NCI-H2171 treated with DMSO at 0.1 percent for 48 hours (cell line): ENCODE measurements at regions not wholly inside any gene's neighbourhood (a gene's known extent, or its start where the extent isn't known, plus 50 kb on each side); places are given as distances from the start of the nearest gene placed in this dataset.
A peak's percentile ranks its signal among the peaks of the same experiment; 100 is the strongest.
"Not testable (repeated sequence)": the region's sequence is repeated elsewhere in the genome, so short reads cannot be mapped to it uniquely, and the experiment has no call there.

Experiments
- DNase-seq: peaks from one replicate; lab custom pipeline; 2025; lab: John Stamatoyannopoulos, UW

DNA sequence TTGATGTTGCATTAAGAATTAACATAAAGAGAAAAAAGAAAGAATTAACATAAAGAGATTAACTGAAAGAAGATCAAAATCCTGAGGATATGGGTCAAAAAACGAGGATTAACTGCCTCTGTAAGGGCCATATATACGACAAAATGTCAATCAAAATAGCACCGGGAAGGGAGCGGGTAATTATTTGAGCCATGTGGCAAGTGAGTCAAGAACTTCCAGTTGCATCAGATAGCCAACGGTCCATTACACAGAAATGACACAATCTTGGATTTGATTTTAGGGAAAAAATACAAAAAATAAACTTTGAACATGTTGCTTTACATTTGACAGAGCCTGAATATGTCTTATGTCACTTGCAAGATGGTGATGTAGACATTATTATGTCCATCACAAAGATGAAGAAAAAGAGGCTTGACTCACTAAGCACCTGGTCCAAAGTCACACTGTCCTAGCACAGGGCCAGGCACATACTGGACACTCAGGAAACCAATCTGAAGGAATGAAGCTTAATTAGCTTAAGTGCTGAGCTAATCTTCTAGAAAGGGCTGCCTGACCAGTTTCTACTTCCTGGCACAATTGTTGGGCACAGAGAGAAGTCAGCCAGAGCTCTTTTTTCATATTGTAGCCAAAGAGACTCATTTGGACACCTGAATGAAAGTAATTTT lies 273.2 kb upstream of the PAPPA start:
- DNase-seq = no peak

DNA sequence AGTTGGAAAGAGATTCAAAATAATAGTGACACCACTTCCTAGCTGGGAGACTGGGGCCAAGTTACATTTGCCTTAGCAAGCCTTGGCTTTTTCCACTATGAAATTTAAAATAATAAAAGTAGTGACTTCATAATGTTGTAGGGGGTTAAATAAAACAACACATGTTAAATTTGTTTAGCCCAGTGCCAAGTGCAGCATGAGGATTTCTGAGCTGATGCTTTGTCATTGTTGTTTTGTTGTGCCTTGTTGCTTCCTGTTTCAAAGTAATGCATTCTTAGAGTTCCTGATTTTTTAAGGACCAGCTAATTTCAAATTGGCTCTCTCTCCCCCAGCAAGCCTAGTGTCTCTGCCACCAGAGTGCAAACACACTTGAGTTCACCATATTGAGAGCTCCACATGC lies 270.7 kb upstream of the PAPPA start:
- DNase-seq = no peak

DNA sequence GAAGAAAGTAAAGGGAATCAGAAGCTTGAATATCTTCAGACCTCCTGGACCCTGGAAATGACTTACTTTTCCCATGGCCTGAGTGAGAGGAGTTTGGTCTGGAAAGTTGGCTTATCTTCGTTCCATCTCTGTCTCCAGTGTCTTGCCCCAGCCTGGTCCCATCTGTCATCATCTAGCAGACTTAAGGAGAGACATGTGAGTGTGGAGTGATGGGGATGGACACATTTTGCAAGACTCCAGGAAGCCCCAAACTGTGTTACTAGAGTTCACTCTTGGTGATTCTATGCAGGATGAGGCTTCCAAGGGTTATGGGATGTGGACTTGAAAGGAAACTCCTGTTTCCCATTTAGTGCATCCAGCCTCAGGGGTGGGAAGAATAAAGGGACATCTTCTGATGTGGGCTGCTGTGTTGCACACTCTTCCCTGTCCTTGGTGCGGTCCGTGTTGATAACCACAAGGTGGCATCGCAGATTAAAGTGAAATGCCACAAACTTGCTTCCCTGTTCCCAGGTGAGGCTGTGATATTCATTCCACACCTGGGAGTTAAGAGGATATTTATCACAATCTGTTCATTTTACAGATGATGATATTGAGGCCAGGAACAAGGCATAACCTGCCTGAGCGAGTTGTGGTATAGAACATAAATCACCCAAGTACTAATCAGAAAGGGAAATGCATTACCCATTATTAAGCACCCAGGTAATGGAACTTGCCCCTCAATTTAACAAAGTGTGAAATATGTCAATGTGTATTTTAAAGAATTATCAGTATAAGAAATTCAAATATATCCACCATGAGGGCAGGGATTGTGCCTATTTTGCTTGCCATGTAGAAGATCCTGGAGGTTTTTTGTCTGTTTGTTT lies 269.9 kb upstream of the PAPPA start:
- peak; percentile 56 for DNase-seq

DNA sequence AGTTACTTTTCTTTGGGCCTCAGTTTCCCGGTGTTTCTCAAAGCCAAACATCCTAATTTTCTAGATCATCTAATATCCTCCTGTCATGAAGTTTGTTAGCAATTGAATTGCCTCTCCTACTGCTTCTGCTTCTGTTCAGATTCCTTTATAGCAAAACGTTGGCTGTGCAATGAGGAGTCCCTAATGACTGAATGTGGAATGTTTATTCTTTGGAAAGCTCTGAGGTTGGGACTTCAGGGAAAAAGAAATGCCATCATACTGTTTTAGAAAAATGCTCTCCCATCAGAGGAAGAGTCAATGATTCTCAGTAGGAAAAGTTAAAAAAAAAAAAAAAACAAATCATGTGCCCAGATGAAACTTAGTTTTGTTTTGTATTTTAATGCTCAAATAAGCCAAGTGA lies 268.7 kb upstream of the PAPPA start:
- no peak for DNase-seq

DNA sequence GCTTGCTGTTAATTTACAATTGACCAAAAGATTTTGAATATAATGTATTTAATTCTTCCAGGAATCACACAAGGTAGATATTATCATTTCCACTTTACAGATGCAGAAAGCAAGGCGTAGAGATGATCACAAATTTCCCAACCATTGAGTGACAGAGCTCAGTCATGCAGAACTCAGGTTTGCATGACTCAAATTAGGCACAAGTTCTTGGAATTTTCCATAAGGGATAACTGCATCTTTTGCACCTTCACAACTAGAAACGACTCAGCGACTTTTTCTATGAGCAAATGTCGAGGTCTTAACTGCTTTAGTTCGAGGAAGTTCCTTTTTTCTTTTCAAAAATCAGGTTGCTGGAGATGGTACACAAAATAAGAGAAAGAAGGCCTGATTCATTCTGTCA lies 265.5 kb upstream of the PAPPA start:
- no peak for DNase-seq

DNA sequence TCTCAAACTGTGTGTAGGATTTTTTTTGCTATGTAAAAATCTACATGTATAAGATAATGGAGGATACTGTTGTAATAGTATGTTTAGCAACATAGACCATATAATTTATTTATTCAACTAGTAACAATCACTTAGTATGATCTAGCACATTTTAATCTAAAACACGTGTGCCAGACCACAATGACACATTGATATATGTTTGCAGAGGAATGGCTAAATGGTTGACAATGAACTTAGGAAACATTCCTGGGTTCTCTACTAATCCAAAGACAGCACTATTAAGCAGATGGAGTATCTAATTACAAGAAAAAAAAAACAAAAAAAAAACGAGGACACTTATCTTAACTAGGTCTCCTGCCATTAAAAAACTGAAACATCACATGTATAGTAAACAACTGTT lies 261.7 kb upstream of the PAPPA start:
- peak; percentile 16 for DNase-seq

DNA sequence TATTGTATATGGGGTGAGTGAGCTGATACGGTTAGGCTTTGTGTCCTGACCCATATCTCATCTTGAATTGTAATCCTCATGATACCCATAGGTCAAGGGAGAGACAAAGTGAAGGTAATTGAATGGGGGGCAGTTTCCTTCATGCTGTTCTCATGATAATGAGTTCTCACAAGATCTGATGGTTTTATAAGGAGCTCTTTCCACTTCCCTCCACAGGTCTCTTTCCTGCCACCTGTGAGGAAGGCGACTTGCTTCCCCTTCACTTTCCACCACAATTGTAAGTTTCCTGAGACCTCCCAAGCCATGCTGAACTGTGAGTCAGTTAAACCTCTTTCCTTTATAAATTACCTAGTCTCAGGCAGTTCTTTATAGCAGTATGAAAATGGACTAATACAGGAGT lies 255.1 kb upstream of the PAPPA start:
- DNase-seq = not testable (repeated sequence)

DNA sequence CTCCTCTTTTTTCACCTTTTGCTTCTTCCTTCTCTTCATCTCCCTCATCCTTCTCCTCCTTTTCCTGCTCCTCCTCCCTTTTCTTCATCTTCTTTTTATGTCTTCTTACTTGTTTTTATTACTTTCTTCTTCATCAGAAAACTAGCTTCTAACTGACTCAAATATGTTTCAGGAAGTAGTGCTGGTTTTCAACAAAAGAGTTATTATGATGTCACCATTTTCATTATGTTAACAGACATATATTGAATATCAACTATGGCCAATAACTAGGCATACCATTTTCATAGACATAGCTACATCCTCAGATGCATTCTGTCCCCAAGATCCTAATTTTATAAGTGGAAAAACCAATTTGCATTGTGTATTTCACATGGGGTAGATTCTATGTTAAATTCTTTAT lies 252.9 kb upstream of the PAPPA start:
- DNase-seq = no peak

DNA sequence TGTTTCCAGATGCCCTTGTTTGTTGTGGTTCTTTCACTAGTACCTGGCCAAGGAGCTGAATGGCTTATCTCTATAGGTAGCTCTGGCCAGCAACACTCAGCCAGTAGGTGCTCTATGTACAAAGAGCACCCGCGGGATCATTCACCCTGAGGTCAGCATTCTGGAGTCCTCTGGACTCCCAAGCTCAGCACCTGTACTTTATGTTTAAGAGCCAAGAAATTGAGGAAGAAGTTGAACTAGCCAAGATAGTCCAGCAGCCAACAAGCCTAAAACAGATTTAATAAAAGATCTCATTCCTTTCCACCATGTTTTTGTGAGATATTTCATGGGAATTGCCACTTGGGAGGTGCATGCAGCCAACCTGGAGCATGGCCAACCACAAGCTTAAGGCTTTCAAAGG lies 242.6 kb upstream of the PAPPA start:
- no peak for DNase-seq

DNA sequence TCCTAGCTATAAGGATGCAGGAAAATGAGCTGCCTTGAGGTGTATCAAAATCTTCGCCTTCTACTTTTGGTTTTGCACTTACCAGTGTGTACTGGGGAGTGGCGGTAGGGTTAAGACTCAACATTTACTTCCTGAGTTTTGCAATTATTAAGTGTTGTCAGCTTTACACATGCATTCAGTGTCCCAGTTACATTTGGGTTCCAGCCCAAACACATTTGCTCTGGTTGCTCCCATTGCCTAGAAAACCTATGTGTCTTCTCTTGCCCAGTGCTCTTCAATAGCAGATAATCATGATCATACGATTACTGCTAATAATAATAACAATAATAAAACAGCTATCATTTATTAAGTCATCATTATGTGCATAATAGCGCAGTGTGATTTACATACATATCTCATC lies 241.5 kb upstream of the PAPPA start:
- DNase-seq = no peak

DNA sequence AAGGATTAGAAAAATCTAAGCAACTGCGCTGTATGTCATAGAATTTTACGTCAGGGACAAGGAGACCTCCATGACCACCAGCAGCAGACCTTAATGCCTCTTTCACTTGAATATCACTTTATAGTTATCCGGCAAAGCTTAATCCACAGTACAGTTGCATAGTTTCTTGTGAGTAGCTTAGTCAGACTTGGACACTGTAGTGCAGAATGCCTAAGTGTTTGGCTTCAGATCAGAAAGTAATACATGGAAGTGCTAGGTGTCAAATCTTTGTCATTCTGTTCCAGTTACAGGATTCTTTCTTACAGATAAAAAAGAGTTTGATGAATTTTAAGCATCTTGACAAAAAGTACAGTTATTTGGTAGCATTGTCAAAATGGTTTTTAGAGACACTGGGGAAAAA lies 239.9 kb upstream of the PAPPA start:
- no peak for DNase-seq

DNA sequence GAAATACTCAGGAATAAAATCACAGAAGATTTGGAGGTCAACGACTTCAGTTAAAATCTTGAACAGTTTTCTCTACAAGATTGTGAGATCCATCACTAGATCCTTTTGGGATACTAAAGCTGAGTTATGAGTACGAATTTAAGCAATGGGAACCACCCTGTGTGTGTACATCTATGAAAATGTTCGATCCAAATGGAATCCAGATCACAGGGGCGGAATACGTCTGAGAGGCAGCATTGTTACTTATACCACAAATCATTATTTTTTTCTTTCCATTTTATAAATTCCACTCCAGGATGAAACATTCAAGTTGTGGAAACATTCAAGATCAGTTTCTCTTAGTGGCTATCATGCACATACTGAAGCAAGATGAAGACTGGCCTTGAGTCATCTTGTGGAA lies 239.3 kb upstream of the PAPPA start:
- no peak for DNase-seq

DNA sequence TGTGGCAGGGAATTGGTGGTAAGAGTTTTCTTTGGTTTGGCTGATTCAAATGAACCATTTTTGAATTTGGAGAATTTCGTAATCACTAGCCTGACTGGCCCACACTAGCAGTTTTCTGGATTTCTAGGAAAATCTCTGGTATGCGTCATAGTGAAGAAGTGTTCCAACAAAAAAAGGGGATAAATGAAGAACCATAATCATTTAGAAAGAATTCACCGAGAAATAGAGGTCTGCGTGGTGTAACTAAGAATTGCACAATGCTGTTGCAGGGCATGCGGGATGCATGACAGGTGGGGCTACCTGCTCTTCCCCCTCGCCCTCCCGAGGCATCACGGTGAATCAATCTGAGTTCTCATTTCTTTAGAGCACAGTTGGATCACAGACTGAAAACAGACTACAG lies 232.3 kb upstream of the PAPPA start:
- no peak for DNase-seq

DNA sequence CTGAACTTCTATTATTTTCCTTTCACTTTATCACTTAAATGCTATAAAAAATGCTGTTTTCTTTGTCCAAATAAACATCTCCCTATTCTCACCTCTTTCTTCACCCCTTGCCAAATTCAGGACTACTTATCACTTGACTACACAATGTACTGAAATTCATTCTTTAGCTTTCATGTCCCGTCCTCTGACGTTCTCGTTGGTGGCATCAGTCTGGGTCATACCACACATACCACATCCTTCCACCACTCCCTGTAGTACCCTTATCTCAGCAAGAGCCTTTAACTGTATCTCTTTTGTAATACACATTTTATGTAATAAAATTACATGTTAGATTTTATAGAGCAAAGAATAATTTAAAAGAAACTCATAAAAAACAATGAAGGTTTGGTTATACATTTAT lies 231.1 kb upstream of the PAPPA start:
- DNase-seq = no peak

DNA sequence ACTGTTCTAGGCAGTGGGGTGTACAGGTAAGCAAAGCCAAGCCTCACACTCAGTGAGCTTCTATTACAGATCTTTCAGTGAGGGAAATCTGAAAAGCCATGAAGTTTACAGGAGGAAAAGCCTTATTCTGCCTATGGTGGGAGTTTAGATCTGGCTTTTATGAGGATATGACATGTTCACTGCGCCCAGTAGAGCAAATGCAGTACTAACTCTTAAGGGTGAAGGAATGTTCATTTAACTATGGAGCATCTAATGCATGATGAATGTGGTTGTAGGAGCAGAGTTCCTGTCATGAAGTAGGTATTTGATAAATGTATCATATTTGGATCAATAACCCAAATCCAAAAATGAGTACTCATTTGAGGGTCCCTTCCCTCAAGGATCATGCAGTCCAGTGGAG lies 230.2 kb upstream of the PAPPA start:
- DNase-seq = no peak

DNA sequence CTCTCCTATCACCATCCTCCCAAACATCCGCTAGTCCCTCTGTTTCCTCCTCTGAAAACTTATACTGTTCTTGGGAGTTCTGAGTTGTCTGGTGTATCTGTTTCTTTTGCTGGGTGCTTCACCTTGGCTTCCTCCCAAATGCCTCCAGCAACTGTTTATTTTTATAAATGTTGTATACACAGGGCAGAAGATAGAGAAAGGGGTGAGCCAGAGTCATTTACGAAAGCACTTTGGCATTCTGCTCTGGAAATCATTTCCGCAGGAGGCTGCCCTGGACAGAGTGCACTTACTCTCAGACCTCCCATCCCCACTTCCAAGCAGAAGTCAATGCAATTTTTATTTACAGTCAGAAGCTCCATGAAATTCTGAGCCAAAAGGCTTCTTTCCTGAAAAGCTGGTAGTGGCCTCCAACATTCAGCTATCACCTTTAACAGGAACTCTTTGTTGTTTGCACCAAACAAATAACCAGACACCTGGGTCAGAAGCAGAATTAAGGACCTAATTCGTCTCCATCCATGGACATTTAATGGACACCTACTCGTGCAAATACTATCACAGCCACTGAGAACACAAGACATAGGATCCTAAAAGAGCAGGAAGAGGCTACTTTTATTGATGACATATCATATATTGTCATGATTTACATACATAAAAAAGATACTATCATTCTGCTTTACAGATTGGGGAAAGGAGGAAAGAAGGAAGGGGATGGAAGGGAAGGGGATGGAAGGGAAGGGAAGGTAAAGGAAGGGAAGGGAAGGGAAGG lies 229.5 kb upstream of the PAPPA start:
- no peak for DNase-seq

DNA sequence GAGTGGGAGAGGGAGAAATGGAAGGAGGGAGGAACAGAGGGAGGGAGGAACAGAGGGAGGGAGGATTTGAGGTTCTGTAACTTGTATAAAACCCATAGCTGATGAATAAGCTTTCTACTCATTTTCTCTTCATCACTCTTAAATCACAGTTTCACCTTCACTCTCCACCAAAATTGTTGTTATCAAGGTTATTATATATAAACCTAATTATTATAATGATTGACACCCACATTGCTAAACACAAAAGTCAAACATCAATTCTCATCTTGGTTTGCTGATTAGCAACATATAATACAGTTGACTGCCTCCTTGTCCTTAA lies 229.0 kb upstream of the PAPPA start:
- no peak for DNase-seq

DNA sequence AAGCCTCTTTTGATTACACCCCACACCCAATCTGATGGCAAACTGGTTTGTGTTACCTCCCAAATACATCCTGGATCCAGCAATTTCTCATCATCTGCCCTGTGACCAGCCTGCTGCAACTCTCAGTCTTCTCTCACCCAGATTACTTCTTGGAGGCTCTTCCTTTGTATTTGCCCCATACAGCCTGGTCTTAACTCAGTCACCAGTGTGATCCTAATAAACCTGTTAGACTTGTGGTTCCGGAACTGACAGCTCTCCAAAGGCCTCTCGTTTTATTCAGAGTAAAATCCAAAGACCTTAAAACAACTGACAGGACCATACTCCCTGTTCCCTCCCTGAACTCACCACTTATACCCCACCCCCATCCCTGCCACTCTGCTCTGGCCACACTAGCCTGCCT lies 228.2 kb upstream of the PAPPA start:
- DNase-seq = no peak

DNA sequence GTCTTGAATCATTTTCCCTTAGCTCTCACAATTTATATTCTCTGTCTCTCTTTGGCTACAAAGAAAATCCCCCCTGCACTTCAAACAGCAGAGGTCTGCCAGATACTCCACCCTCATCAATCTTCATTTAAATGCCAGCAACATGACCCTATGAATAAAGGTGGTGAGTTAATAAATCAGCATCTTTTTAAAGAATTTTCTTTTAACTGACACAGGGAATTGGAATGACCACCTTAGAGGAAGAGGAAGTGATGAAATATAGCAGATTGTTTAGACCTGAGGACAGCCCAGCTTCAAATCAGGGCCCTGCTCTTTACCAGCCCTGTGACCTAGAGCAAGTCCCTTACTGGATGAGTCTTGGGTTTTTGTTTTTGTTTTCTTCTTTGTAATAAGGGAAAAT lies 223.1 kb upstream of the PAPPA start:
- no peak for DNase-seq

DNA sequence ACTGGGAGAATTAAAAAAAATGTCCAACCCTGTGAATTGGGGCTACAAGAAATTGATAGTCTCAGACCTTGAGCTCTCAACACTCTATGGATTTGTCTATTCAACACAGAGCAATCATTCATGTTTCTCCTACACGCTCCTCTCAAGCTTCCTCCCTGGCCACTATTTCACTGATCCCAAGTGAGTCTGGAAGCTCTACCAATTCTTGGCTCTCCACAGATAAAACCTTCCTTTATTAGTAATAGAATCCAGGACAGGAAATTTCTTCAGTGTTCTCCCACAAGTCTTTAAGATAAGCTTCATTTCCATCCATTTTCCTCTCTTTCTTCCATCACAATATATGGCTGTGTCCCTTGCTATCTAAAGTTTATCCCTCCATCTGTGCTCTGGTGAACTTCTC lies 215.1 kb upstream of the PAPPA start:
- no peak for DNase-seq

DNA sequence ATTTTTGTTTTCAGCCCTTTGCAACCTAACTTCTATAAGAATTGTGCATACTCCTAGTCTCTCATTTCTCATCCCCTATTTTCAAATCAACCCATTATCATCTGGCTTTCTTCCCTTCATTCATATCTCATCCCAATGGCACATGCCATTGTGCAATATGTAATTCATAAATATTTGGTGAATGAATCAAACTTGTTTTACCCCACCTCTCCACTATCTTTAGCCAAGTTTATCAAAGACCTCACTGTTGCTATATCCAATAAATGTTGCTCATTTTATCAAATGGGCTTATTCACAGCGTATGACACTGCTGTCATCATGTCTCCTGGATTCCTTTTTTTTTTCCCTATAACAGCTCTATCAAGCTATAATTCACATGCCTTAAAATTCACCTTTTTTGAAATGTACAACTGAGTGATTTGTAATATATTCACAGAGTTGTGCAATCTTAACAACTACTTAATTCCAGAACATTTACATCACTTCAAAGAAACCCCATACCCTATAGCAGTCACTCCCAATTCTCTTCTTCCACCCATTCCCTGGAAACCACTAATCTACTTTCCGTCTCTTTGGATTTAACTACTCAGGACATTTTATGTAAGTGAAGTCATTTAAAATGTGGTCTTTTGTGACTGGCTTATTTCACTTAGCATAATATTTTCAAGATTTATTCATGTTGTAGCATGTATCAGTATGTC lies 214.4 kb upstream of the PAPPA start:
- DNase-seq = no peak

DNA sequence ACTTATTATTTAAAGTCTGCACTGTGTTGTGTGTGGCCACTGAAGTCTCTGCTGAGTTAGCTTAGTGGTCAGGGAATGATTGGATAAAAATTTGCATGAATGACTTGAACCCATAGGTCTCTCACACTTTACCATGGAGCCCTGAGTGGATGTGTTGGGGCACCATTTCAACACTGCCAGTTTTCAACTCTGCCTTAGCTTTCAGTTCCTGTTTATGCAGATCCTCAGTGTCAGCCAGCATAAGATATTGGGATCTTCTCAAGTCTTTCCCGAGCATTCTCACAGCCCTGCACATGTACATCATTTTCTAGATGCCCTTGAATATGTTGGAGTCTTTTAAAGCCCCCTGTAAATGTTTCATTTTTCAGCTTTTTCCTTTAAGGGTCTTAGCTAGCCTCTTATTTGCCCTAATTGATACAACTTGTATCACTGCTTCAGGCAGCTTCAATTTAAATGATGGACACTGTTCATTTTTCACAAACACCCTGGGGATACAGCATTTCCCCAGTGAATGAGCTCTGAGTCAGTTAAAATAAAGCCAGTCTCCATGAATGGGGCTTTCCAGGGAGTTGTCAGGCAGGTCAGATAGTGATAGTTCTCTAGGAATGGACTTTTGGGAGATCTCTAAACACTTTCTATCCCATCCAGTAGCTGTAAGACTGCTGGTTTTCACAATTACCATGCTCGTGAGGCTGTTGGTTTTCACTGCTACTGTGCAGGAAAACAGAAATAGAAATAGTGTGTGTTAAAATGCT lies 211.9 kb upstream of the PAPPA start:
- no peak for DNase-seq
